ENCODE measurements at regions not wholly inside any gene's neighbourhood (a gene's known extent, or its start where the extent isn't known, plus 50 kb on each side); places are given as distances from the start of the nearest gene placed in this dataset.
"Not testable (repeated sequence)": the region's sequence is repeated elsewhere in the genome, so short reads cannot be mapped to it uniquely, and the experiment has no call there.

GRCh38 chr2:91559269-91559668 is 2867.8 kb downstream of the RPIA start:
- TF ChIP-seq EZH2 (IDR thresholded peaks at IDR 0.05; ENCODE audit: low read depth); CTCF (conservative IDR thresholded peaks at IDR 0.05): not testable (repeated sequence)
